Right lobe of liver (tissue), 6 donors: ENCODE measurements at regions not wholly inside any gene's neighbourhood (a gene's known extent, or its start where the extent isn't known, plus 50 kb on each side); places are given as distances from the start of the nearest gene placed in this dataset.

Experiments
- ATAC-seq, 4 donors: fragments of 200-7000 bp; cut with Tn5 transposase; one replicate each; pipeline ENCODE4 v1.9.1; 2020; ENCODE audit warnings: mild to moderate bottlenecking in 4 of 4, moderate library complexity in 4 of 4
- DNase-seq, 3 donors: peaks; one replicate each; pipeline ENCODE4 v3.0.0-alpha.2; 2020
- H3K27ac ChIP-seq, 3 donors: fragments of 200-600 bp; one replicate each; pipeline ENCODE4 v1.8.0; 2022
- H3K27me3 ChIP-seq, 2 donors: fragments of 200-600 bp; one replicate each; pipeline ENCODE4 v1.8.0; 2022
- H3K36me3 ChIP-seq, 4 donors: fragments of 200-600 bp; sonication (generic) in 1 of 4; one replicate each; pipeline versions ENCODE4 v1.5.1 to v1.8.0; 2017 to 2022; ENCODE audit warnings: control low read depth in 1 of 4
- H3K4me1 ChIP-seq, 4 donors: fragments of 200-600 bp; sonication (generic) in 1 of 4; one replicate each; pipeline versions ENCODE4 v1.5.1 to v1.8.0; 2017 to 2022; ENCODE audit warnings: control low read depth in 1 of 4
- H3K4me3 ChIP-seq, 3 donors: fragments of 200-600 bp; one replicate each; pipeline ENCODE4 v1.8.0; 2022
- H3K9me3 ChIP-seq, 4 donors: fragments of 200-600 bp; sonication (generic) in 1 of 4; one replicate each; pipeline versions ENCODE4 v1.5.1 to v1.8.0; 2017 to 2022; ENCODE audit warnings: control low read depth in 1 of 4
- POLR2A ChIP-seq: fragments of 450-650 bp; IDR thresholded peaks from one replicate; pipeline ENCODE4 v1.6.1; 2017; ENCODE audit warnings: antibody characterized with exemption, mild to moderate bottlenecking
- WGBS: methylation state at CpG from one replicate; pipeline ENCODE4 v1.1.6; 2018; ENCODE audit warnings: low coverage, low lambda C conversion rate; ENCODE audit not compliant: insufficient coverage; ENCODE audit errors: missing lambda C conversion rate; 5-methylcytosine and 5-hydroxymethylcytosine counted together
- intact Hi-C, 2 donors: fragments of 100-400 bp; cut with DNase I; formaldehyde crosslinking; loops; one replicate each; pipeline versions ENCODE4 v1.11.2 to v1.14.1; 2022
- TF ChIP-seq, protein P1 (sequence below), 4 donors: fragments of 200-600 bp in 3 of 4; fragments of 450-650 bp in 1 of 4; IDR thresholded peaks; one replicate each; pipeline versions ENCODE4 v1.5.1 to v1.8.0; 2016 to 2022; ENCODE audit warnings: antibody characterized with exemption in 4 of 4, mild to moderate bottlenecking in 2 of 4
- donor health status: DM: no; HTN: yes; CAD: no.
- donor health status: DM: no; HTN: no; CAD: no.
- donor health status: DM: no; HTN: no; CAD: no.
- donor health status: DM: no; HTN: yes; CAD: no.
- donor health status: DM: no; HTN: yes; CAD: no.

DNA sequence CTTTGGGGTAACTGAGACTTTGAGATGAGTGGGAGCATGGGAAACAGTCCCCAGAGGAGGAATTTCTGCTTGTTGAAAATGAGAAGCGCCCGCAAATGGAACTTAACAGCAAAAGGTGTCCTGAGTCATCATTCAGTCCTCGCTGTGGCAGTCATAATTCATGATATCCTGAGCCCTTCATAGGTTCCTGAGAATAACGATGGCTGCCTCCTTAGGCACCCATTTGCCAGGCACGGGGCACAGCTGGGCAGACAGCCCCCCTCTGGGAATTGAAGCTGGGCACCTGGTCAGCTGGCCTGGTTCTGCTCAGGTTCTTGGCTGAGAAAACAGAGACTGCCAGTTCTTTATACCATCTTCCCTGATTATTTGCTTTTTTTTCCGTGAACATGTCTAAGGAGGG is 69.8 kb upstream of the EGFLAM start:
- Histone ChIP-seq H3K4me1 (no peaks in the 10 kb centered on the region), H3K4me3 (no peak overlapping the region), H3K36me3 (no peaks in the 10 kb centered on the region), H3K27me3 (no peaks in the 10 kb centered on the region), H3K9me3 (no peaks in the 10 kb centered on the region), H3K27ac (no peak overlapping the region)
- ATAC-seq: no peak
- 61% methylated on average over 6 of the region's 6 CpGs for WGBS
- intact Hi-C loops: no loop called here
- DNase-seq: no peak
- no peak for TF ChIP-seq POLR2A
- TF ChIP-seq, protein P1, sequence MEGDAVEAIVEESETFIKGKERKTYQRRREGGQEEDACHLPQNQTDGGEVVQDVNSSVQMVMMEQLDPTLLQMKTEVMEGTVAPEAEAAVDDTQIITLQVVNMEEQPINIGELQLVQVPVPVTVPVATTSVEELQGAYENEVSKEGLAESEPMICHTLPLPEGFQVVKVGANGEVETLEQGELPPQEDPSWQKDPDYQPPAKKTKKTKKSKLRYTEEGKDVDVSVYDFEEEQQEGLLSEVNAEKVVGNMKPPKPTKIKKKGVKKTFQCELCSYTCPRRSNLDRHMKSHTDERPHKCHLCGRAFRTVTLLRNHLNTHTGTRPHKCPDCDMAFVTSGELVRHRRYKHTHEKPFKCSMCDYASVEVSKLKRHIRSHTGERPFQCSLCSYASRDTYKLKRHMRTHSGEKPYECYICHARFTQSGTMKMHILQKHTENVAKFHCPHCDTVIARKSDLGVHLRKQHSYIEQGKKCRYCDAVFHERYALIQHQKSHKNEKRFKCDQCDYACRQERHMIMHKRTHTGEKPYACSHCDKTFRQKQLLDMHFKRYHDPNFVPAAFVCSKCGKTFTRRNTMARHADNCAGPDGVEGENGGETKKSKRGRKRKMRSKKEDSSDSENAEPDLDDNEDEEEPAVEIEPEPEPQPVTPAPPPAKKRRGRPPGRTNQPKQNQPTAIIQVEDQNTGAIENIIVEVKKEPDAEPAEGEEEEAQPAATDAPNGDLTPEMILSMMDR (IDR thresholded peaks at IDR 0.05): no peak

GRCh38 chr5:38187532-38187931 is 70.8 kb upstream of the EGFLAM start:
- Histone ChIP-seq H3K36me3 (no peaks in the 10 kb centered on the region), H3K27ac (no peak overlapping the region), H3K9me3 (no peaks in the 10 kb centered on the region), H3K27me3 (no peaks in the 10 kb centered on the region), H3K4me1 (no peaks in the 10 kb centered on the region), H3K4me3 (no peak overlapping the region)
- TF ChIP-seq POLR2A: no peak
- TF ChIP-seq, protein P1 (IDR thresholded peaks at IDR 0.05): no peak
- no peak for ATAC-seq
- no peak for DNase-seq
- 74% methylated on average over 3 of the region's 3 CpGs for WGBS
- intact Hi-C loops: no loop called here

DNA sequence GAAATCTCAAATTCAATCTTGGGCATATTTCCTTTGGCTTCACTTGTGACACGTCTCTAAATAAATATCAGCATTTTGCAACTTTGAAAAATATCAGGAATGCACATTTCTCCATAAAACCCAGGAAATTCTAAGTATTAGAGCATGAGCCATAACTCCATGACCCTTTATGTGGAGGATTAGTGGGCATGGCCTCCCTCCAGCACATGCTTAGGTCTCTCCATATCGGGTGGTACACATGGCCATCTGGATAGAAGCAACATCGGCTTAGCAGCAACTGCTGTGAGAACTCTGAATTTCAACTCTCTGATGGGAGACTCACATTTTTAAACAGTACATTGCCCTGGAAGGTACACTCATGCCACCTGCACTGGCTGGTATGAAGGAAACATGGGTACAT is 73.7 kb upstream of the EGFLAM start:
- TF ChIP-seq, protein P1 (IDR thresholded peaks at IDR 0.05): no peak
- TF ChIP-seq POLR2A: no peak
- ATAC-seq (no peak), DNase-seq (no peak)
- no peak overlapping the region for H3K27ac ChIP-seq
- no peaks in the 10 kb centered on the region for H3K9me3 ChIP-seq
- H3K4me1 ChIP-seq: no peaks in the 10 kb centered on the region
- no peak overlapping the region for H3K4me3 ChIP-seq
- intact Hi-C loops: no loop called here
- H3K36me3 ChIP-seq: no peaks in the 10 kb centered on the region
- WGBS: 65% methylated on average over 3 of the region's 3 CpGs
- H3K27me3 ChIP-seq: no peaks in the 10 kb centered on the region

DNA sequence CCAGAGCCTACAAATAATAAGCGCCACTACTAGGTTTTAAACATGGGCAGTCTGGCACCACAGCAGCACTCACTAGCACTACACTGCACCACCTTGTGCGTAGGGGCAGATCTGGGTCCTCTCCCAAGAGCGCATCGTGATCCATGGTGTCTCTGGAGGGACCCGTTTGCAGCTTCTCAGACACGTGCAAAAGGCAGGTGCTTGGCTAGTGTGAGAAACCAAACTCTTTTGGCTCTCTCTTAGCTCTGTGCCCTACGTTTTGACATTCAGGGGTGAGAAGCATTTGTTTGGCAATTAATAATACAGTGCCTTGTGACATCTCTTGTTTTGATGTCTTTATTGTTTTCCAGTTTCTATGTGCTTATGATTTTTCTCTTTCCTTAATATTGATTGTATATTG is 75.4 kb upstream of the EGFLAM start:
- 44% methylated on average over 3 of the region's 7 CpGs for WGBS
- H3K9me3 ChIP-seq: no peaks in the 10 kb centered on the region
- no peaks in the 10 kb centered on the region for H3K36me3 ChIP-seq
- ATAC-seq (no peak), DNase-seq (no peak)
- TF ChIP-seq POLR2A: no peak
- TF ChIP-seq, protein P1 (IDR thresholded peaks at IDR 0.05): no peak
- H3K27me3 ChIP-seq: no peaks in the 10 kb centered on the region
- intact Hi-C loops: no loop called here
- H3K4me1 ChIP-seq: no peaks in the 10 kb centered on the region
- no peak overlapping the region for H3K27ac ChIP-seq
- H3K4me3 ChIP-seq: no peak overlapping the region

GRCh38 chr5:38168029-38168428 is 90.3 kb upstream of the EGFLAM start:
- intact Hi-C loops: no loop called here
- Histone ChIP-seq H3K36me3 (no peaks in the 10 kb centered on the region), H3K9me3 (no peaks in the 10 kb centered on the region), H3K4me3 (no peak overlapping the region), H3K4me1 (no peaks in the 10 kb centered on the region), H3K27ac (no peak overlapping the region), H3K27me3 (no peaks in the 10 kb centered on the region)
- no peak for ATAC-seq
- WGBS: 51% methylated on average over 2 of the region's 2 CpGs
- no peak for DNase-seq
- no peak for TF ChIP-seq POLR2A
- TF ChIP-seq, protein P1 (IDR thresholded peaks at IDR 0.05): no peak
